ENCODE measurements at regions not wholly inside any gene's neighbourhood (a gene's known extent, or its start where the extent isn't known, plus 50 kb on each side); places are given as distances from the start of the nearest gene placed in this dataset.

DNA sequence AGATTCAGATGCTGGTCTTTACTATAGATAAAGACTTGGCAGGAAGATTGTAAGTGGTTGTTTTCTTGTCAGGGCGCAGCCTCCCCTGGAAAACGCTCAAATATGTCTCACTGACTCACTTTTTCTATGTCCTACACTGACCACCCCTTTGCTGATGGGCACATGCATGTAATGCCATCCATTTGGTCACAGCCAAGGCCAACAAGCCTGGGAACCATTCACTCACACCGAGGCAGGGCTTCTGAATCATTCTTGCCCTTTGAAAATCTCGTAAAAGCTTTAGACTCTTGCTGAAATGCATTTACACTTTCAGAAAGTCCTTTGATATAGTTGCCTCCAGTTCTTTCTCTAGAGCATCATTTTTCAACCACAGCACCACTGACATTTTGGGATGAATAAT, 249.4 kb downstream of the ACTL7B start:
- TF ChIP-seq CTCF (conservative IDR thresholded peaks at IDR 0.05; ENCODE audit: low read length): no peak
- no peak overlapping the region for H3K4me3 ChIP-seq (ENCODE audit: low read length)
- peak; percentile 12 for DNase-seq (ENCODE audit: low read depth)

GRCh38 chr9:108603141-108603540, 252.6 kb downstream of the ACTL7B start:
- no peak overlapping the region for H3K4me3 ChIP-seq (ENCODE audit: low read length)
- no peak for TF ChIP-seq CTCF (conservative IDR thresholded peaks at IDR 0.05; ENCODE audit: low read length)
- DNase-seq (ENCODE audit: low read depth): no peak

- TF ChIP-seq CTCF (conservative IDR thresholded peaks at IDR 0.05; ENCODE audit: low read length): no peak
- no peak for DNase-seq (ENCODE audit: low read depth)
- no peak overlapping the region for H3K4me3 ChIP-seq (ENCODE audit: low read length)
Observed at GRCh38 chr9:108600896-108601295, 254.9 kb downstream of the ACTL7B start.

DNA sequence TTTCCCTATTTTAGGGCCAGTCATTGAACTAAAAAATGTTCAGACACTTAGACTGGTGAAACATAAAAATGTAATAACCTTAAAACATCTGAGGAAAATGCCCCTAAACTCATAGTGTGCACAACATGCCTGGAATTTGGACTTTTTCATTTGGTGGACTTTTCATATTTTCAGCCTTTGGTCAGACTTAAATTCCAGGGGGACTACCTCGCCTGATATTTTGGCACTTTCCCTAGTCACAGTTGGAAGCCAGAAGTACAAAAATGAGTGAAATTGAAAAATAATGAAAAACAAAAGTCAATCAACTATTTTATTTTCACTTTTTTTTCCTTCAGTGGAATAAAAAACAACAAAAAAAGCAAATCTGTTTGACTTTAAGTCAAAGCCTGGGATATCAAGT, 256.2 kb downstream of the ACTL7B start:
- H3K4me3 ChIP-seq (ENCODE audit: low read length): no peak overlapping the region
- no peak for TF ChIP-seq CTCF (conservative IDR thresholded peaks at IDR 0.05; ENCODE audit: low read length)
- peak; percentile 41 for DNase-seq (ENCODE audit: low read depth)

GRCh38 chr9:108591121-108591520, 264.7 kb downstream of the ACTL7B start:
- no peak for TF ChIP-seq CTCF (conservative IDR thresholded peaks at IDR 0.05; ENCODE audit: low read length)
- no peak for DNase-seq (ENCODE audit: low read depth)
- H3K4me3 ChIP-seq (ENCODE audit: low read length): no peak overlapping the region

- no peak overlapping the region for H3K4me3 ChIP-seq (ENCODE audit: low read length)
- peak; percentile 9 for DNase-seq (ENCODE audit: low read depth)
- TF ChIP-seq CTCF (conservative IDR thresholded peaks at IDR 0.05; ENCODE audit: low read length): no peak
Observed at GRCh38 chr9:108588246-108588645, 267.5 kb downstream of the ACTL7B start.

- no peak overlapping the region for H3K4me3 ChIP-seq (ENCODE audit: low read length)
- DNase-seq (ENCODE audit: low read depth): peak; percentile 33
- no peak for TF ChIP-seq CTCF (conservative IDR thresholded peaks at IDR 0.05; ENCODE audit: low read length)
Observed at GRCh38 chr9:108586471-108587139, 269.2 kb downstream of the ACTL7B start.

Measured in AG10803 (cell line).